ENCODE measurements at regions not wholly inside any gene's neighbourhood (a gene's known extent, or its start where the extent isn't known, plus 50 kb on each side); places are given as distances from the start of the nearest gene placed in this dataset.
"Not testable (repeated sequence)": the region's sequence is repeated elsewhere in the genome, so short reads cannot be mapped to it uniquely, and the experiment has no call there.

DNA sequence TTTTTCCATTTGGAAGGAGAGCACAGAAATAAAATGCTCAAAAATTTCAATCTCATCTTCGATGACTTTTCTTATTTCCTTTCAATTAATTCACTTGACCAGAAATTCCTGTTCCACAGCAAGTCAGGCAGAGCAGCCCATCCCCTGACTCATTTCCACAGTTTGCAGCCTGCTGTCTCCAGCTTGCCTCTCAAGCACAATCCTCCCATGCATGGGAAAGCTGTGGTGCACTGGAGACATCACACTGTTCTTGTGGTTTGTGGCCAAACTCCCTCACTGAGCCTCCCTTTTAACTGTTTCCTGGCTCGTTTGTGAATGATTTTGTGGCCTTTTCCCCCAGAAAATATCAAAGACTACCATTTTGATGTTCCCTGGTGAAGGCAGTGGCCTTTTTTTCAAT is 114.0 kb upstream of the ENPEP start:
- peak; percentile 6 for DNase-seq (ENCODE audit: low spot score)

DNA sequence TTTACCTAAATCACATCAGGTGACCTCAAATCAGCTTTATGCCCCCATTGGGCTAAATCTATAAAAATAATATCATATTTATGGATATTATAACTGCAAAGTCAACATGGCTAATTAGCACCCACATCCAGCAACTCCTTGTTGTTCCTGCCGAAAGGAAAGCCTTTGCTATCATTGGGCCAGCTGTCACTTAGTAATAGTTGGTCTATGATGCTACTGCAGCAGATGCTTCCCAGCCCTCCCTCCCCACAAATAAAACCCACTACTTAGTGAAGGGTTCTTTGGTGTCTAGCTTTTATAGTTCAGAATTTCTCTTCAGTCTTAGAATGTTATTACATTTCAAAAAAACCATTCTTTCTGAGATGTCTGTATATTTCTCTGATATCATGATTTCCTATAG is 116.9 kb upstream of the ENPEP start:
- no peak for DNase-seq (ENCODE audit: low spot score)

DNA sequence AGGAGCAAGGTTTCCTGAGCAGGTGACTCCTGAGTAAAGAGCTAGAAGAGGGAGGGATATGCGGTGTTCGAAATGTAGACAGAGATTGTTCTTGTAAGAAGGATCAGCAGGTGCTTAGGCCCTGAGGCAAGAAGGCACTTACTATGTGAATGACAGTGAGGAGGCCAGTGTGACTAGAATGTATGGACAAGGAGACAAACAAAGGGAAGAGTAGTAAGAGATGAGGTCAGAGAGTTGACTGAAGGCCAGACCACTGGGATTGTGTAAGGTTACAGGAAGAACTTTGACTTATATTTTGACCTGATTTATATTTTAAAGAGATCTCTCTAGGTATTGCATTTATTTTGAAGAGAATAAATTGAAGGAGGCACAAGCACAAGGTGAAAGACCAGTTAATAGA is 118.4 kb upstream of the ENPEP start:
- DNase-seq (ENCODE audit: low spot score), result no peak

DNA sequence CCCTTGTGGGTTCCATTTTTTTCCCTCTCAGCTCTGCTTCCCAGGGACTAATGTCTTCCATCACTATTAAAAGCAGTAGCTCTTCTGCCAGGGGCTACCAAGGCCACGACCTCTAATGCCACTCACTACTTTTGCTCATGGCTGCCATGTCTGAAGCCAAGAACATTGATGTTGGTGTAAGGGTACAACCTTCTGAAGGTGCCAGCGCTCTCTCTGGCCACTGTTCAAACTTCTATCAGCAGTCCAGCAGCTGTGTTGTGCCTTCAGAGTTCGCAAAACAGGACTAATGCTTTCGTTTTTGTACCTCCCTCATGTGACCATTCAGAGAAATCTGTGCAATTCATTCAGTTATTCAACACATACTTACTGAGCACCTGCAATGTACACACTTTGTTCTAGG is 121.5 kb upstream of the ENPEP start:
- no peak for DNase-seq (ENCODE audit: low spot score)

DNA sequence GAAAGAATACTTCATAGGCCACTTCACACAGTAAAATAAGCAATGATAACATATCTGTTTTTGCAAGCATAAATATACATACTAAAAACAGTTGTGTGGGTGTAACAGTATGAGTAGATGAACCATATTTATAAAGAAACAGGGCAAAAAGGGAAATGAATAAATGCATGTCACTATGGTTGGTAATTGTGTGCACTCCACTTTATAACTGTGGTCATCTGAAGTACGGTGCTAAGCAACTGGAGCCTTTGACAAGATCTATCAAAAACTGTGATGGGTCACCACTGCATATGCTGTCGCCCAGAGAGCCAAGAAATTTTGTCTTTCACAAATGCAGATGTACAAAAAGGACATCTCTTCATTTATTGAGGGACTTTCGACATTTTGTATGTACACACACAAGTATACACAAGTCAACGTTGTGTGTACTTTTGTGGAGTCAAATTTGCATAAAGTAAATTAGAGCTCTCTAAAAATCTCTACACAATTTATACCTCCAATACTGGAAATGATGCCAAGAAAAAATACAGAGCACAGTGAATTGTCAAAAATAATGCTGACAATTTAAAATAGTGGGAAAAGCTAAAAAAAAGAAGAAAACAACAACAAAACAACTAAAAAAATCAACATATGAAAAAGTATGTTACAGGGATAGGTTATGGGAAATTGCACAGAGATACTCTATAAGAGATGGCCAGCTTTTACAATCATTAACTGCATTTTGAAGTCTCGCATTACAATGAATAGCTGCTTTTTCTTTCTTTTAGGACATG is 123.1 kb upstream of the ENPEP start:
- no peak for DNase-seq (ENCODE audit: low spot score)

DNA sequence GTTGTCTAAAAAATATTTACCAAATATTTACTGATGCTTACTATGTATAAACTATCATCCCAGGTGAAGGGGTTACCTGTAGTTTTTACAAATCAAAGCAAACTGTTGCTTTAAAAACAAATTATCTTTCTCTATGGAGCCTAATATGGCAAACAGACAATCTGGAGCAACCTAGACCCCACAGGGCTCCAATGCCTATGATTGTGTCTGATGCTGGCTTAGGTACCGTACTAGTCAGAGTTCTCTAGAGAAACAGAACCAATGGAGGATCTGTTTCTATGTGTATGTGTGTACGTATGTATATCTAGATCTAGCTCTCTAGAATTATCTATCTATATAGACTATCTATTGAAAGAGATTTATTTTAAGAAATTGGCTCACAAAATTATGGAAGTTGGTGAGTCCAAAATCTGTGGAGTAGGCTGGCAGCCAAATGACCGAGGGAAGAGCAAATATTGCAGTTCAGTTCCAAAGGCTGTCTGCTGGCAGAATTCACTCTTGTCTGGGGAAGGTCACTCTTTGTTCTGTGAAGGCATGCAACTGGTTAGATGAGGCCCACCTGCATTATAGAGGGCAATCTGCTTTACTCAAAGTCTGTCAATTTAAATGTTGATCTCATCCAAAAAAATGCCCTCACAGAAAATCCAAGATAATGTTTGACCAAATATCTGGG is 127.1 kb upstream of the ENPEP start:
- DNase-seq (ENCODE audit: low spot score), result no peak

DNA sequence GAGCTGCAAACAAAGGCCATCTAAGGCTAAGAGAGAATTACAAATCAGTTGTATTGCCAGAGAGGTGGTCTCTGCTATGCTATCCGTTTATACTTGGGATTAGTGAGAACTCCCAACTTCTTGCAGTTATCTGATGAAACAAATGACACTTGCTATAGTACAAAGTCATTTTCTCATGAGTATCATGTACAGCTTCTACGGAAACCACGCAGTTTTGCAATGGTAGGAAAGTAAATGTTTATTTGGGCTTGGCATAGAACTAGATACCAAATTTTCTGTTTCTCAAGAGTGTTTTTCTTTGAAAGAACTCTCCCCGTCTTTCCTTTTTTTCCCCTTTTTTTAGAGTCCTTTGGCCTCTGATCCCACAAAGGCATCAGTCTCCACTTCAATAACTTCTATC is 128.2 kb upstream of the ENPEP start:
- no peak for DNase-seq (ENCODE audit: low spot score)

DNA sequence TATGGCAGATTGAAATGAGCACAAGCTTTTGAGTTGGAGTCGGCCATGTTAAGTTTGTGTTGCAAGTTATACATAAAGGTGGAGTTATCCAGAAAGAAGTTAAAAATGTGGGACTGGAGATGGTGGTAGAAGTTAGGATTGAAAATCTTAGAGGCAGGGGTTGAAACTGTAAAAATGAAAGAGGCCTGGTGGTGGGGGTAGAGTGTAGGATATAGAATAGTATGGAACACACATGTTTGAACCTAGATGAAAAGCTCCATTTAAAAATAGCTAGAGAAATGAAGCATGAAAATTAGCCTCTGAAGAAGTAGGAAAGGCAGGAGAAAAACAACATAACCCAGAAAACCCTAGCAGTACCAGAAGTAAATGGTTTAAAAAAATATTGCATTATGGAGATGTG is 131.8 kb upstream of the ENPEP start:
- DNase-seq (ENCODE audit: low spot score), result peak; percentile 9

DNA sequence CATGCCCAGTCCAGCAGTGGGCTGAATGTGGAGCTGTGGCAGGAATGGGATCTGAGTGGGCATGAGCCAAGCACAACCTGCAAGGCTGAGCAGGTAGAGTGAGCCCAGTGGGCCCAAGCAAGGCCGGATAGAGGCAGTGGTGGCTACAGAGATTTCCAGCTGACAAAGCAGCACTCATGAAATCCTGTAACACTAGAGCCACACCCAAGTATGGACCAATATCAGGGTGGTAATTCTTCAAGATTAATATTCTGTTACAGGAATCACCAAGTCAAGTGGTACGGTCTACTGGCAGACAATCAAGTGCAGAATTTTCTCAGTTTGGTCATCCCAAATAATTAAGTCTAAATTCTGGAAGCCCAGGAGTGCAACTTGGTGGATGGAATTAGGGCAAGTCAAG is 132.4 kb upstream of the ENPEP start:
- DNase-seq (ENCODE audit: low spot score), result no peak

DNA sequence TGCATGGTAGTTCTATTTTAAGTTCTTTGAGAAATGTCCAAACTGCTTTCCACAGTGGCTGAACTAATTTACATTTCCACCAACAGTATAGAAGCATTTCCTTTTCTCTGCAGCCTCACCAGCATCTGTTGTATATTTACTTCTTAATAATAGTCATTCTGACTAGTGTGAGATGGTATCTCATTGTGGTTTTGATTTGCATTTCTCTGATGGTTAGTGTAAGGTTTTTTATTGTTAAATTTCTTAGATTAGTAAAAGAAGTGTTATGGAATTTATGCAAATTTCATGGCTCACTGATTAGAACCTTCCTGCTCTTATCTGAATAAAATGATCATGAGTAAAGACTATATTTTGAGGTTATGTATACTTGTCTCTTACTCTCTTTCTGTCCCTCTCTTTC is 134.8 kb upstream of the ENPEP start:
- DNase-seq (ENCODE audit: low spot score), result not testable (repeated sequence)

DNA sequence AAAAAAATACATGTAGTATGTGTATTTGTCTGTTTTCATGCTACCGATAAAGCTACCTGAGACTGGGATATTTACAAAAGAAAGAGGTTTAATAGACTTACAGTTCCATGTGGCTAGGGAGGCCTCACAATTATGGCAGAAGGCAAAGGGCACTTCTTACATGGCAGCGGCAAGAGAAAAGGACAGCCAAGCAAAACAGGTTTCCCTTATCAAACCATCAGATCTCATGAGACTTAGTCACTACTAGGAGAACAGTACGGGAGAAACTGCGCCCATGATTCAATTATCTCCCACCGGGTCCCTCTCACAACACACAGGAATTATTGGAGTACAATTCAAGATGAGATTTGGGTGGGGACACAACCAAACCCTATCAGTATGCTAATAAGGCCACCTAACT is 137.0 kb upstream of the ELOVL6 start:
- DNase-seq (ENCODE audit: low spot score), result no peak

DNA sequence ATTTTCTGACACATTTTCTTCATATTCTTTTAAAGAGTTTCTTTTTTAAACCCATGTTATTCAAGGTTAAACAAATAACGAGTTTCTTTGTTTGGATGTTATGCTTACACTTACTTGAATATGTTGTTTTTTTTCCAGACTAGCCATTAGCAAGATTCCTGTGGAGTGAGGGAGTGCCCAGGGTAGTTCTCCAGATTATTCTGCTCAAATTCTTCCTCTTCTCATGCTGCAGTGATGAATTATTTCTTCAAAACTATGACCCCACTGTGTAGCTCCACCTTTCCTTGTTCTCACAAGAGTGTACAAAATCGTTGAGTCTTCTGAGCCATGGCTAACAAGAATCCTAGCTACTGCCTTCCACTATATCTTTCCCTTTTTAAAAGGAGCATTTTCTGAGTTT is 134.1 kb upstream of the ELOVL6 start:
- DNase-seq (ENCODE audit: low spot score), result no peak

DNA sequence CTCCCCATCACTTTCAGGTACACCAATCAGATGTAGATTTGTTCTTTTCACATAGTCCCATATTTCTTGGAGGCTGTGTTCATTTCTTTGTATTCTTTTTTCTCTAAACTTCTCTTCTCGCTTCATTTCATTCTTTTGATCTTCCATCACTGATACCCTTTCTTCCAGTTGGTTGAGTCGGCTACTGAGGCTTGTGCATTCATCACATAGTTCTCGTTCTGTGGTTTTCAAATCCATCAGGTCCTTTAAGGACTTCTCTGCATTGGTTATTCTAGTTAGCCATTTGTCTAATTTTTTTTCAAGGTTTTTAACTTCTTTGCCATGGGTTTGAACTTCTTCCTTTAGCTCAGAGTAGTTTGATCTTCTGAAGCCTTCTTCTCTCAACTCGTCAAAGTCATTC is 128.0 kb upstream of the ELOVL6 start:
- DNase-seq (ENCODE audit: low spot score), result not testable (repeated sequence)

DNA sequence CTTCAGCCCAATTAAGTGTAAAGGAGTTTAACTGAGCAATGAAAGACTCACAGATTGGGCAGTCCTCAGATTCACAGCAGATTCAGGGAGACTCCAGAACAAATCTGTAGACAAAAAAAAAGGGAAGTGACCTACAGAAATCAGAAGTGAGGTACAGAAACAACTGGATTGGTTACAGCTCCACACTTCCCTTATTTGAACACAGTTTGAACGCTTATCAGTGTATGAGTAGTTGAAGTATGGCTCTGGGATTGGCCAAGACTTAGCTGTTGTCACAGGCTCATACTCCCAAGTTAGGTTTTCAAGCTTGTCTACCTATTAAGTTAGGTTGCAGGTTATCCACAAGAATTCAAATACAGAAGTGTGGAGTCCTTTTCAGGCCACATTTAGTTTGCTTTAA is 112.4 kb upstream of the ELOVL6 start:
- DNase-seq (ENCODE audit: low spot score), result no peak

DNA sequence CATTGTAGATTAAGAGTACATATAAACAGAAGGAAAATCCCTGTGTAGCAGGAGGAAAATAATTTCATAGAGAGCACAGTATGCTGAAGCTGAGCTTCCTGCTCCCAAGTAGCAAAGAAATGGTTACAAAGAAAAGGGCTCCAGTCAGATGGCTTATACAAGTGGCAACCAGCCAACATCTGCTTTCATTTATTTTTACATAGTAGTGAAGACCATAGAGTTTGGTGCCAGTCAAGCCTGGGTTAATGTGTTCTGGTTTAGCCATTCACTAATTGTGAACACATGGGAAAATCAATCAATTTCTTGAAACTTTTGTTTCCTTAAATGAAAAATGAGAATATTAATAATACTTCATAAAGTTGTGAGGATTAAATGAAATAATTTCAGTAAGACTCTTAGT is 111.3 kb upstream of the ELOVL6 start:
- DNase-seq (ENCODE audit: low spot score), result peak; percentile 20

DNA sequence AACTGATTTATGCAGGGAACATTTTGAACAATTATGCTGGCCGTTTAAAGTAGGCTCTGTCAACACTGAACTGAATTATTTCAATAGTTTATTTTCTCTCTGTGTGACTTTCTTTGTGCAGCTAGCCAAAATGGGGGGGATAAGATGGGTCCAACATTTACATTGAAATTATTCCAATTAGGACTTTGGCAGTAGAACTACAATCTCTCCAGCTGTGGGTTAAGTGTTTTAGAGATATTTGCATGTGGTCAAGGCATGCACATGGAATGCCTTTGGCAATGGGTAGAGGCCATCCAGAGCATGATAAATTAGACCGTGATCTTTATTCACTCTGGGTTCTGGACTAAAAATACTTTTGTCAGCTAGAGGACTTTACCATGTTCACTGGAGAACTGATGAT is 107.9 kb upstream of the ELOVL6 start:
- DNase-seq (ENCODE audit: low spot score), result no peak

DNA sequence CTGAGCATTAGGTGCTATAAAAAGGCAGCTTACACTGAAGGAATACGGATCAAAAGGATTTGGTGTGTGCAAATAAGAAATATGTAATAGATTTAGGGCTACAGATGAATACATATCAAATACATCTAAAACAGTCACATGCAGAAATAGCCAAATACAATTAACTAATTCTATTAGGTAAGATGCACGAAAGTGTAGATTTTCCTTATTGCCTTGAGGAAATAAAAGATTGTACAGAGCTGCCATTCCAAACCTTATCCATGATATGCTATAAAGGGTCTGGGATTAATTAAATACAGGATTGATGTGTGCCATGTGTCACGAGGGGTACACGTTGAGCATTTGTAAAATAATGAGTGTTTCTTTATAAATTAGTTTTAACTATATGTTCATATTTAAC is 107.0 kb upstream of the ELOVL6 start:
- DNase-seq (ENCODE audit: low spot score), result no peak

DNA sequence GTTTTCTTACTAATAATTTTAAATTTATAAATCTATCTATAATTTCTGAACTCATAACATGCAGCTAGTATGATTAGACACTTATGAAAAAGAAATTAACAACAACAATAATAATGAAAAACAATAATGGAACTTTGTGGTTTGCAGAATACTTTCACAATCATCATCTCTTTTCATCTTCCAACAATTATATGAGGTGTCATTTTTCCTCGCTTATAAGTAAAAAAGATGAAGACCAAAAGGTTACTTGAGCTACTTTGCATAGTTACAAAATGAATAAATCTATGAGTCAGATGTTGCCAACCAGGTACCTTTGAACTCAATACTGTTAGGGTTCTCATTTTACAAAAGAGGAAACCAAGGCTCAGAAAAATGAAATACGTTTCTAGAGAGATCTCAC is 98.5 kb upstream of the ELOVL6 start:
- DNase-seq (ENCODE audit: low spot score), result no peak

DNA sequence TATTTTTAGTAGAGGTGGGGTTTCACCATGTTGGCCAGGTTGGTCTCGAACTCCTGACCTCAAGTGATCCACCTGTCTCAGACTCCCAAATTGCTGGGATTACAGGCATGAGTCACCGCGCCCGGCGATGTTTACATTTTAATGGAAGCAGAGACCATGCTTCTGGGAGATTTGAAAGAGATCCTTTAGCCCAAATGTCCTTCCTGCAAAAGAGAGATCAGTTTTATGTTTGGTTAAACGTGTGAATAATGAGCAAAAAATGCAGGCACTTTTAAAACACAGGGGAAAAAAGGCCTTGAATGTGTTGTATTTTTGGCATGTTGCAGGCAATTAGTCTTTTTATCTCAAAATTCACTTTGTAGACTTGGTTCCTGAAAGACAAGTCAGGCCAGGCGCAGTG is 95.8 kb upstream of the ELOVL6 start:
- DNase-seq (ENCODE audit: low spot score), result peak; percentile 19

DNA sequence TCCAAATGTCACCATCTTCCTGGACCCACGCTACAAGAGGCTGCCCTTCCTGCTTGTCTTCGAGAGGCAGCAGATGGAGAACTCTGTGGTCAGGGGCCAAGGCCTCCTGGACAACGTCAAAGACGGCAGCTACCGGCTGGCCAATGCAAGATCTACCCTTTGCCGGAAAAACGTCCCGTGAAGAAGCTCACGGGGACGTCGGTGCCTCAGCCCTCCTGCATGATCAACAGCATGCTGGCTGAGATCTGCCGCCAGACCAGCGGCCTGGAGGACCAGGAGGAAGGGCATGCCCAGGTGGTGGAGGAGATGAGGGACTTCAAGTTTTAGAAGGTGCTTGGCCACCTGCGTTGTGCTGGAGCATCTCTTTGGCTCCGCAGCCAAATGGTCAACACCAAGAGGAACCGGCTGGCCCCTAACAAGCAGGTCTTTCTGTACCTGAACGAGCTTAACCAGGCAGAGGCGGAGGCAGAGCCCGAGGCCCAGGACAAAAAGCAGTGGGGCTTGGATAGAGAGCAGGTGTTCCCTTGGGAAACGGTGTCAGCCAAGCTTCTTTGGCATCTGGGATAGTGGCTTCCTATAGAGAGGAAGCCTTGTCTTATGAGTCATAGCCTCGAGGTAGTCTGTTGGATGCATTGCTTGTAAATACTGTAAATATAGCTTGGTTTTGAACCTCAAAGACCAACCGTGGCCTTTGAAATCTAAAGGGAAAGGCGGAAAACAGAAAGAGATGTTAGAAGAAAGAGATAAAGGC is 94.8 kb upstream of the ELOVL6 start:
- no peak for DNase-seq (ENCODE audit: low spot score)

DNA sequence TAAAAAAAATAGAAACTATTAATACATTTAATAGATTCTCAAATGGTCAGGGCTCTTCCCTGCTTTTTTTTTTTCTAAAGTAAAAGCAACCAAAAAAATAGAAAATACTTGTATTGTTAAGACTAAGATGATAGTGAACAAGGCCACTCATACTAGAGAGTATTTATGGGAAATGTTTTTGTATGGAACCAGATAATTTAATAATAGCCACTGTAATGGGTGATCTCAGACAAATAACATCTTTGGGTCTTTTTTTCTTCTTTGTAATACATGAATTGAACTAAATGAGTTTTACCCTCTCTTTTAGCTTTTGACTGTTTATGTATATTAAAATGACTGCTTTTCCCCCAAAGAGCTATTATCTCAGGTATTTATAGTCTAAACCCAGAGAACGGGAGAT is 92.1 kb upstream of the ELOVL6 start:
- DNase-seq (ENCODE audit: low spot score), result no peak

DNA sequence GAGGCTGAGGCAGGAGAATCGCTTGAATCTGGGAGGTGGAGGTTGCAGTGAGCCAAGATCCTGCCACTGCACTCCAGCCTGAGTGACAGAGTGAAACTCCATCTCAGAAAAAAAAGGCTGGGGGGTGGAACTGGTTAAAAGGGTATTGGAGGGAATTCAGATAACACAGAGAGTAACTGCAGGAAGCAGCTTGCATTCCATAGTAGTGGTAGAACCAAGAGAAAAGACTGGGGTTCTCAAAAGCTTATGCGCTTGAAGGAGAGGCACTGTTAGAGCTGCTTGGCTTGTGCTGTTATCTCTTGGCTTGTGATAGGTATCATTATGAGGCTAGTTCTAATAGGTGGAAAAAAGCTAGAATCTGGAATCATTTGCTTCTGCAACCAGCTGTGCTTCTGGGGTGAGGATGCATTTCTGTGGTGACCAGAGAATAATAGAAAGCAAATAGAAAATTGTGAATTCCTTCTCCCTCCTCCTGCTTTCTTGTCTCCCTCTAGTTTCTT is 91.2 kb upstream of the ELOVL6 start:
- no peak for DNase-seq (ENCODE audit: low spot score)

DNA sequence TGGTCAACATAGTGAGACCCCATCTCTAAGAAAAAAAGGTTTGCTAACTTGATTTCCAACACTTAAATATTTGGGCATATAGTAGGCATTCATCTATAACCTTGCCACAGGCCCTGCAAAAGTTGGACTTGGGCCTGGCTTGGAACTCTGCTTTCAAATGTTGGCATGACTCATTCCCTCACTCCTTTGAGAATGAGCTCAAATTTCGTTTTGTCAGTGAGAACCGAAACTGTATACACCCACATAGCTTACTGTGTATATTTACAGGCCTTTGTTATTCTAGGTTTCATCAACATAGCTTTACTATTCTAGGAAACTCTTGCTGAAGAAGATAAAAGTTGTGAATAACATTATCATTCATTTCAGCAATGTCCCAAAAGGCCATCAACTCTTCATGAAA is 88.7 kb upstream of the ELOVL6 start:
- peak; percentile 81 for DNase-seq (ENCODE audit: low spot score)
